ENCODE measurements at regions not wholly inside any gene's neighbourhood (a gene's known extent, or its start where the extent isn't known, plus 50 kb on each side); places are given as distances from the start of the nearest gene placed in this dataset.

- CTCF ChIA-PET, result no interaction called here
- Mint-ChIP-seq H3K27ac (ENCODE audit: unreplicated experiment) (no peak overlapping the region), H3K36me3 (ENCODE audit: insufficient read depth, unreplicated experiment) (no peaks in the 10 kb centered on the region), H3K4me3 (ENCODE audit: low read depth, unreplicated experiment) (no peak overlapping the region), H3K27me3 (ENCODE audit: unreplicated experiment) (peaks cover 42% of the 10 kb centered on the region), H3K4me1 (ENCODE audit: low read depth, unreplicated experiment) (no peaks in the 10 kb centered on the region), H3K9me3 (ENCODE audit: low read depth, unreplicated experiment) (peaks cover 4% of the 10 kb centered on the region)
- no peak for TF ChIP-seq CTCF (IDR thresholded peaks at IDR 0.05; ENCODE audit: unreplicated experiment)
- BruUV-seq (replicated peaks), result no TSS peak
- intact Hi-C loops (cut with micrococcal nuclease; ENCODE audit: unreplicated experiment), result no loop called here
- DNase-seq, result no peak
Measured at GRCh38 chr1:55353707-55354620, 138.8 kb upstream of the USP24 start.

- no peak for DNase-seq
- intact Hi-C loops (cut with micrococcal nuclease; ENCODE audit: unreplicated experiment), result no loop called here
- Mint-ChIP-seq H3K27ac (ENCODE audit: unreplicated experiment) (no peak overlapping the region), H3K9me3 (ENCODE audit: low read depth, unreplicated experiment) (peaks cover 4% of the 10 kb centered on the region), H3K4me3 (ENCODE audit: low read depth, unreplicated experiment) (no peak overlapping the region), H3K4me1 (ENCODE audit: low read depth, unreplicated experiment) (no peaks in the 10 kb centered on the region), H3K36me3 (ENCODE audit: insufficient read depth, unreplicated experiment) (no peaks in the 10 kb centered on the region), H3K27me3 (ENCODE audit: unreplicated experiment) (peaks cover 33% of the 10 kb centered on the region)
- BruUV-seq (replicated peaks), result no TSS peak
- TF ChIP-seq CTCF (IDR thresholded peaks at IDR 0.05; ENCODE audit: unreplicated experiment), result no peak
- CTCF ChIA-PET, result interaction anchor here (0.6 kb wide), 1 partner anchor 23 kb away, joined by 3 read pairs; no protein-coding TSS in a partner anchor
Measured at GRCh38 chr1:55352811-55353180, 137.6 kb upstream of the USP24 start.

- no peak for TF ChIP-seq CTCF (IDR thresholded peaks at IDR 0.05; ENCODE audit: unreplicated experiment)
- peaks cover 29% of the 10 kb centered on the region for H3K27me3 Mint-ChIP-seq (ENCODE audit: unreplicated experiment)
- no peak overlapping the region for H3K27ac Mint-ChIP-seq (ENCODE audit: unreplicated experiment)
- intact Hi-C loops (cut with micrococcal nuclease; ENCODE audit: unreplicated experiment), result no loop called here
- CTCF ChIA-PET, result interaction anchor here (0.6 kb wide), 1 partner anchor 24 kb away, joined by 3 read pairs; no protein-coding TSS in a partner anchor
- DNase-seq, result no peak
- H3K36me3 Mint-ChIP-seq (ENCODE audit: insufficient read depth, unreplicated experiment), result no peaks in the 10 kb centered on the region
- BruUV-seq (replicated peaks), result no TSS peak
- no peaks in the 10 kb centered on the region for H3K4me1 Mint-ChIP-seq (ENCODE audit: low read depth, unreplicated experiment)
- peaks cover 4% of the 10 kb centered on the region for H3K9me3 Mint-ChIP-seq (ENCODE audit: low read depth, unreplicated experiment)
- no peak overlapping the region for H3K4me3 Mint-ChIP-seq (ENCODE audit: low read depth, unreplicated experiment)
Measured at GRCh38 chr1:55352080-55352810, 137.1 kb upstream of the USP24 start.

GRCh38 chr1:55348356-55348755, 133.2 kb upstream of the USP24 start:
- Mint-ChIP-seq H3K4me3 (ENCODE audit: low read depth, unreplicated experiment) (no peak overlapping the region), H3K4me1 (ENCODE audit: low read depth, unreplicated experiment) (no peaks in the 10 kb centered on the region), H3K36me3 (ENCODE audit: insufficient read depth, unreplicated experiment) (no peaks in the 10 kb centered on the region), H3K9me3 (ENCODE audit: low read depth, unreplicated experiment) (peaks cover 6% of the 10 kb centered on the region), H3K27me3 (ENCODE audit: unreplicated experiment) (peaks cover 20% of the 10 kb centered on the region), H3K27ac (ENCODE audit: unreplicated experiment) (no peak overlapping the region)
- DNase-seq, result no peak
- no peak for TF ChIP-seq CTCF (IDR thresholded peaks at IDR 0.05; ENCODE audit: unreplicated experiment)
- intact Hi-C loops (cut with micrococcal nuclease; ENCODE audit: unreplicated experiment), result no loop called here
- BruUV-seq (replicated peaks), result no TSS peak
- CTCF ChIA-PET, result no interaction called here

All from Calu3 (cell line).